Keratinocyte (primary cell): ENCODE measurements at regions not wholly inside any gene's neighbourhood (a gene's known extent, or its start where the extent isn't known, plus 50 kb on each side); places are given as distances from the start of the nearest gene placed in this dataset.

Experiments
- DNase-seq: peaks from one replicate; pipeline ENCODE4 v3.0.0-alpha.2; 2011; ENCODE audit warnings: low read depth, missing footprints, low spot score
- FAIRE-seq: peaks from 2 replicates; lab custom pipeline; 2011; peaks lifted over from hg19 to GRCh38; lab: Jason Lieb, UNC
- H2AFZ ChIP-seq: 2 replicates; pipeline ENCODE4 v1.6.0; 2012; ENCODE audit warnings: low read length, control low read depth, inconsistent platforms; ENCODE audit not compliant: control insufficient read depth
- H3K27ac ChIP-seq: 2 replicates; pipeline ENCODE4 v1.5.1; 2011; ENCODE audit warnings: low read length; ENCODE audit not compliant: control insufficient read depth, insufficient read depth
- H3K27me3 ChIP-seq: 3 replicates; pipeline ENCODE4 v1.6.0; 2011; ENCODE audit warnings: low read length; ENCODE audit not compliant: control insufficient read depth, insufficient read depth; ENCODE audit errors: extremely low read depth
- H3K36me3 ChIP-seq, 2 experiments: 2 replicates in 1 of 2; 3 replicates in 1 of 2; pipeline ENCODE4 v1.5.1; 2011; ENCODE audit warnings: low read length in 2 of 2, mild to moderate bottlenecking in 1 of 2; ENCODE audit not compliant: control insufficient read depth in 2 of 2, insufficient read depth in 2 of 2; ENCODE audit errors: extremely low read depth in 1 of 2
- H3K4me1 ChIP-seq: 3 replicates; pipeline ENCODE4 v1.5.1; 2011; ENCODE audit warnings: low read length; ENCODE audit not compliant: control insufficient read depth, insufficient read depth; ENCODE audit errors: extremely low read depth
- H3K4me2 ChIP-seq: 3 replicates; pipeline ENCODE4 v1.6.0; 2011; ENCODE audit warnings: low read depth, low read length; ENCODE audit not compliant: control insufficient read depth, insufficient read depth; ENCODE audit errors: extremely low read depth
- H3K4me3 ChIP-seq, 3 experiments: fragments of 200-600 bp in 1 of 3; sonication (generic) in 1 of 3; 2 replicates in 2 of 3; 3 replicates in 1 of 3; pipeline ENCODE4 v1.5.1; 2011 to 2016; ENCODE audit warnings: low read length in 3 of 3, mild to moderate bottlenecking in 3 of 3, control low read depth in 2 of 3, inconsistent platforms in 1 of 3, low read depth in 1 of 3, mixed read lengths in 1 of 3, mixed run types in 1 of 3, moderate library complexity in 1 of 3; ENCODE audit not compliant: control insufficient read depth in 2 of 3, insufficient read depth in 2 of 3; ENCODE audit errors: extremely low read depth in 1 of 3
- H3K79me2 ChIP-seq: 2 replicates; pipeline ENCODE4 v1.6.0; 2012; ENCODE audit warnings: low read length; ENCODE audit not compliant: control insufficient read depth, insufficient read depth
- H3K9ac ChIP-seq: 3 replicates; pipeline ENCODE4 v1.6.0; 2011; ENCODE audit warnings: low read length; ENCODE audit not compliant: control insufficient read depth, insufficient read depth; ENCODE audit errors: extremely low read depth
- H3K9me1 ChIP-seq: 3 replicates; pipeline ENCODE4 v1.6.0; 2011; ENCODE audit warnings: low read length; ENCODE audit not compliant: control insufficient read depth, insufficient read depth; ENCODE audit errors: extremely low read depth
- H3K9me3 ChIP-seq: 2 replicates; pipeline ENCODE4 v1.5.1; 2012; ENCODE audit warnings: low read depth, low read length; ENCODE audit not compliant: control insufficient read depth
- H4K20me1 ChIP-seq: 3 replicates; pipeline ENCODE4 v1.6.0; 2011; ENCODE audit warnings: low read length; ENCODE audit not compliant: control insufficient read depth, insufficient read depth; ENCODE audit errors: extremely low read depth
- CTCF ChIP-seq, 3 experiments: IDR thresholded peaks in 1 of 3; conservative IDR thresholded peaks in 1 of 3; optimal IDR thresholded peaks in 1 of 3; 2 replicates in 2 of 3; 3 replicates in 1 of 3; pipeline versions ENCODE3 to v1.5.1; 2011; ENCODE audit warnings: low read length in 3 of 3, mild to moderate bottlenecking in 3 of 3, moderate library complexity in 2 of 3, control low read depth in 1 of 3, inconsistent platforms in 1 of 3; ENCODE audit not compliant: insufficient read depth in 2 of 3; ENCODE audit errors: extremely low read depth in 1 of 3
- EZH2 ChIP-seq: IDR thresholded peaks from one replicate; pipeline ENCODE4 v1.6.1; 2012; ENCODE audit warnings: inconsistent platforms, mild to moderate bottlenecking, low read length, moderate library complexity
- dilution Hi-C: fragments of 300-500 bp; cut with MboI; formaldehyde crosslinking; loops from one replicate; pipeline ENCODE4 v1.7.0; 2020; ENCODE audit warnings: low sequenced_read_pairs; ENCODE audit not compliant: extremely low pct_ligation_motif_present

- no peak overlapping the region for H3K4me3 ChIP-seq
- no peak for TF ChIP-seq CTCF (optimal IDR thresholded peaks at IDR 0.05 in 1 of 3, IDR thresholded peaks at IDR 0.05 in 1 of 3, conservative IDR thresholded peaks at IDR 0.05 in 1 of 3; ENCODE audit: extremely low read depth in 1 of 3, insufficient read depth in 2 of 3, low read length in 3 of 3)
- no peak for TF ChIP-seq EZH2
- no peaks in the 10 kb centered on the region for H3K9me3 ChIP-seq
- DNase-seq (no peak), FAIRE-seq (no peak)
- no peak overlapping the region for H2AFZ ChIP-seq
- no peaks in the 10 kb centered on the region for H3K4me1 ChIP-seq
- no peaks in the 10 kb centered on the region for H4K20me1 ChIP-seq
- H3K27ac ChIP-seq, result no peak overlapping the region
- H3K4me2 ChIP-seq, result no peak overlapping the region
- H3K9me1 ChIP-seq, result no peaks in the 10 kb centered on the region
- dilution Hi-C loops, result no loop called here
- no peaks in the 10 kb centered on the region for H3K79me2 ChIP-seq
- H3K27me3 ChIP-seq, result no peaks in the 10 kb centered on the region
- no peaks in the 10 kb centered on the region for H3K36me3 ChIP-seq
- no peak overlapping the region for H3K9ac ChIP-seq
Observed at GRCh38 chr7:136348542-136349192, 371.5 kb upstream of the MTPN start.

GRCh38 chr7:136348142-136348541 is 371.0 kb upstream of the MTPN start:
- no peak for TF ChIP-seq CTCF (optimal IDR thresholded peaks at IDR 0.05 in 1 of 3, IDR thresholded peaks at IDR 0.05 in 1 of 3, conservative IDR thresholded peaks at IDR 0.05 in 1 of 3; ENCODE audit: extremely low read depth in 1 of 3, insufficient read depth in 2 of 3, low read length in 3 of 3)
- TF ChIP-seq EZH2, result no peak
- Histone ChIP-seq H3K79me2 (no peaks in the 10 kb centered on the region), H3K9ac (no peak overlapping the region), H4K20me1 (no peaks in the 10 kb centered on the region), H3K27me3 (no peaks in the 10 kb centered on the region), H2AFZ (no peak overlapping the region), H3K4me3 (no peak overlapping the region), H3K9me1 (no peaks in the 10 kb centered on the region), H3K27ac (no peak overlapping the region), H3K9me3 (no peaks in the 10 kb centered on the region), H3K4me2 (no peak overlapping the region), H3K36me3 (no peaks in the 10 kb centered on the region), H3K4me1 (no peaks in the 10 kb centered on the region)
- FAIRE-seq (no peak), DNase-seq (no peak)
- dilution Hi-C loops, result no loop called here
